PC-3 (cell line): ENCODE measurements at regions not wholly inside any gene's neighbourhood (a gene's known extent, or its start where the extent isn't known, plus 50 kb on each side); places are given as distances from the start of the nearest gene placed in this dataset.
A peak's percentile ranks its signal among the peaks of the same experiment; 100 is the strongest.

ENCODE experiments used
- ATAC-seq: fragments of 200-7000 bp; cut with Tn5 transposase; 2 replicates; pipeline ENCODE4 v1.9.1; 2020; ENCODE audit warnings: mild to moderate bottlenecking, moderate library complexity
- BruUV-seq: library from RNA; stranded (reverse); fragments of 400-500 nt; replicated peaks from 2 replicates; lab custom pipeline; 2021; lab: Mats Ljungman, UMichigan
- CTCF ChIA-PET: fragments of 300-600 bp; sonication (Branson Sonifier 250); formaldehyde crosslinking; loops from one replicate; lab custom pipeline; 2022; ENCODE audit warnings: antibody characterized with exemption; lab: Charles Lee
- POLR2A ChIA-PET: fragments of 300-600 bp; sonication (Branson Sonifier 250); formaldehyde crosslinking; loops from one replicate; lab custom pipeline; 2022; ENCODE audit warnings: antibody characterized with exemption; ENCODE audit not compliant: unreplicated experiment; lab: Charles Lee
- DNase-seq: peaks from one replicate; pipeline ENCODE4 v3.0.0-alpha.2; 2015
- H2AFZ ChIP-seq: fragments of 300-600 bp; sonication (generic); 2 replicates; pipeline ENCODE4 v1.6.0; 2016; ENCODE audit warnings: antibody characterized with exemption, low read length
- H3F3A ChIP-seq: fragments of 300-600 bp; sonication (generic); one replicate; pipeline ENCODE4 v1.6.0; 2017; ENCODE audit warnings: antibody characterized with exemption, low read length, control low read depth, mild to moderate bottlenecking; ENCODE audit not compliant: unreplicated experiment
- H3K27ac ChIP-seq: fragments of 300-600 bp; sonication (generic); 2 replicates; pipeline ENCODE4 v1.5.1; 2016; ENCODE audit warnings: mild to moderate bottlenecking, low read length
- H3K27me3 ChIP-seq: fragments of 300-600 bp; sonication (generic); 2 replicates; pipeline ENCODE4 v1.6.1; 2016; ENCODE audit warnings: low read length, mixed read lengths
- H3K36me3 ChIP-seq: fragments of 300-600 bp; sonication (generic); 2 replicates; pipeline ENCODE4 v1.6.1; 2016; ENCODE audit warnings: low read depth, mixed run types, low read length, mixed read lengths
- H3K4me1 ChIP-seq: fragments of 300-600 bp; sonication (generic); 2 replicates; pipeline ENCODE4 v1.5.1; 2016; ENCODE audit warnings: low read length; ENCODE audit not compliant: insufficient read depth
- H3K4me2 ChIP-seq: fragments of 300-600 bp; sonication (generic); 2 replicates; pipeline ENCODE4 v1.6.0; 2016; ENCODE audit warnings: low read length
- H3K4me3 ChIP-seq: fragments of 300-600 bp; sonication (generic); 2 replicates; pipeline ENCODE4 v1.5.1; 2016; ENCODE audit warnings: mild to moderate bottlenecking, low read length, mixed read lengths
- H3K79me2 ChIP-seq: fragments of 300-600 bp; sonication (generic); 2 replicates; pipeline ENCODE4 v1.6.1; 2017; ENCODE audit warnings: low read length, mixed read lengths
- H3K9ac ChIP-seq: fragments of 300-600 bp; sonication (generic); 2 replicates; pipeline ENCODE4 v1.6.0; 2016; ENCODE audit warnings: mild to moderate bottlenecking, low read length
- H3K9me2 ChIP-seq: fragments of 300-600 bp; sonication (generic); replicated peaks from 2 replicates; pipeline ENCODE4 v1.6.1; 2016; ENCODE audit warnings: mixed run types, low read length, mixed read lengths
- H3K9me3 ChIP-seq: fragments of 300-600 bp; sonication (generic); 2 replicates; pipeline ENCODE4 v1.6.1; 2016; ENCODE audit warnings: low read length, mixed read lengths
- H4K20me1 ChIP-seq: fragments of 300-600 bp; sonication (generic); 2 replicates; pipeline ENCODE4 v1.6.1; 2016; ENCODE audit warnings: low read length, mixed read lengths
- CTCF ChIP-seq: fragments of 300-600 bp; sonication (generic); conservative IDR thresholded peaks from 2 replicates; pipeline ENCODE4 v1.5.1; 2017; ENCODE audit warnings: antibody characterized with exemption, low read depth, mild to moderate bottlenecking, low read length
- EZH2 ChIP-seq: fragments of 300-600 bp; sonication (generic); IDR thresholded peaks from one replicate; pipeline ENCODE4 v1.6.1; 2017; ENCODE audit warnings: antibody characterized with exemption, mild to moderate bottlenecking, low read length; ENCODE audit not compliant: unreplicated experiment
- EZH2phosphoT487 ChIP-seq: fragments of 300-600 bp; sonication (generic); IDR thresholded peaks from 2 replicates; pipeline ENCODE4 v1.6.1; 2018; ENCODE audit warnings: mild to moderate bottlenecking, antibody characterized with exemption, low read length, borderline replicate concordance
- intact Hi-C: fragments of 100-400 bp; cut with micrococcal nuclease; formaldehyde crosslinking; loops from 2 replicates; pipeline ENCODE4 v1.9.0; 2023

GRCh38 chr3:106245400-106245799 lies 376.6 kb upstream of the CBLB start:
- peaks cover 6% of the 10 kb centered on the region for H3K4me1 ChIP-seq
- H3K9me3 ChIP-seq = no peaks in the 10 kb centered on the region
- no peak overlapping the region for H3K4me2 ChIP-seq
- no peaks in the 10 kb centered on the region for H3F3A ChIP-seq
- no peak overlapping the region for H2AFZ ChIP-seq
- H4K20me1 ChIP-seq = no peaks in the 10 kb centered on the region
- DNase-seq (no peak), ATAC-seq (no peak)
- no peaks in the 10 kb centered on the region for H3K79me2 ChIP-seq
- intact Hi-C loops = loop anchor here (10.0 kb wide), 1 partner anchor 359 kb away; no protein-coding TSS in a partner anchor
- no peaks in the 10 kb centered on the region for H3K27me3 ChIP-seq
- no peaks in the 10 kb centered on the region for H3K9me2 ChIP-seq
- BruUV-seq = no TSS peak
- ChIA-PET POLR2A (no interaction called here), CTCF (no interaction called here)
- no peak overlapping the region for H3K4me3 ChIP-seq
- H3K36me3 ChIP-seq = no peaks in the 10 kb centered on the region
- H3K27ac ChIP-seq = no peak overlapping the region
- H3K9ac ChIP-seq = no peak overlapping the region
- TF ChIP-seq EZH2phosphoT487 (no peak), CTCF (no peak), EZH2 (no peak)

GRCh38 chr3:106247902-106248684 lies 379.3 kb upstream of the CBLB start:
- no peaks in the 10 kb centered on the region for H3K36me3 ChIP-seq
- DNase-seq = no peak
- no peaks in the 10 kb centered on the region for H3K79me2 ChIP-seq
- no peaks in the 10 kb centered on the region for H3K9me2 ChIP-seq
- ChIA-PET POLR2A (no interaction called here), CTCF (no interaction called here)
- no peak overlapping the region for H3K4me3 ChIP-seq
- H3K9ac ChIP-seq = no peak overlapping the region
- no peak overlapping the region for H3K4me2 ChIP-seq
- no TSS peak for BruUV-seq
- no peak overlapping the region for H2AFZ ChIP-seq
- peaks cover 10% of the 10 kb centered on the region for H3K4me1 ChIP-seq
- no peaks in the 10 kb centered on the region for H3F3A ChIP-seq
- intact Hi-C loops = loop anchor here (10.0 kb wide), 1 partner anchor 357 kb away; no protein-coding TSS in a partner anchor
- no peak overlapping the region for H3K27ac ChIP-seq
- H4K20me1 ChIP-seq = no peaks in the 10 kb centered on the region
- H3K27me3 ChIP-seq = no peaks in the 10 kb centered on the region
- TF ChIP-seq EZH2phosphoT487 (no peak), EZH2 (no peak), CTCF (no peak)
- no peak for ATAC-seq
- no peaks in the 10 kb centered on the region for H3K9me3 ChIP-seq

GRCh38 chr3:106249159-106249558 lies 380.3 kb upstream of the CBLB start:
- Histone ChIP-seq H3K4me3 (no peak overlapping the region), H3K9me3 (no peaks in the 10 kb centered on the region), H3K4me1 (peaks cover 10% of the 10 kb centered on the region), H3K27ac (no peak overlapping the region), H3K36me3 (no peaks in the 10 kb centered on the region), H2AFZ (no peak overlapping the region), H4K20me1 (no peaks in the 10 kb centered on the region), H3F3A (no peaks in the 10 kb centered on the region), H3K9ac (no peak overlapping the region), H3K9me2 (no peaks in the 10 kb centered on the region), H3K79me2 (no peaks in the 10 kb centered on the region), H3K4me2 (no peak overlapping the region), H3K27me3 (no peaks in the 10 kb centered on the region)
- DNase-seq = peak; percentile 72
- no TSS peak for BruUV-seq
- CTCF ChIA-PET = interaction anchor here (0.5 kb wide), 1 partner anchor 360 kb away, joined by 4 read pairs; no protein-coding TSS in a partner anchor
- intact Hi-C loops = loop anchor here (10.0 kb wide), 1 partner anchor 356 kb away; no protein-coding TSS in a partner anchor
- POLR2A ChIA-PET = no interaction called here
- no peak for TF ChIP-seq EZH2
- TF ChIP-seq CTCF = no peak
- TF ChIP-seq EZH2phosphoT487 = no peak
- peak; percentile 88 for ATAC-seq
